ENCODE measurements at regions not wholly inside any gene's neighbourhood (a gene's known extent, or its start where the extent isn't known, plus 50 kb on each side); places are given as distances from the start of the nearest gene placed in this dataset.

- TF ChIP-seq CTCF (IDR thresholded peaks at IDR 0.05) (no peak), EZH2 (IDR thresholded peaks at IDR 0.05; ENCODE audit: borderline replicate concordance, insufficient read depth, low read depth, low read length, poor library complexity, severe bottlenecking) (no peak)
Measured at GRCh38 chr12:11542599-11542998, 106.9 kb upstream of the ETV6 start.
